GM21381 (cell line): ENCODE measurements at regions not wholly inside any gene's neighbourhood (a gene's known extent, or its start where the extent isn't known, plus 50 kb on each side); places are given as distances from the start of the nearest gene placed in this dataset.

Experiments used
- ATAC-seq: cut with Tn5 transposase; IDR thresholded peaks from one replicate; pipeline ENCODE4 v1.9.1; 2021; ENCODE audit warnings: mild to moderate bottlenecking, moderate library complexity; ENCODE audit not compliant: unreplicated experiment

GRCh38 chr1:55848906-55849305 lies 633.7 kb upstream of the USP24 start:
- ATAC-seq, result no peak

GRCh38 chr1:55846051-55846450 lies 630.9 kb upstream of the USP24 start:
- no peak for ATAC-seq

GRCh38 chr1:55844322-55844721 lies 629.2 kb upstream of the USP24 start:
- ATAC-seq, result no peak

- no peak for ATAC-seq
These were observed 624.5 kb upstream of the USP24 start for GRCh38 chr1:55839626-55840025.

- ATAC-seq, result no peak
These were observed 624.1 kb upstream of the USP24 start for GRCh38 chr1:55839221-55839620.

- ATAC-seq, result no peak
These were observed 620.9 kb upstream of the USP24 start for GRCh38 chr1:55836086-55836485.

- ATAC-seq, result no peak
These were observed 618.4 kb upstream of the USP24 start for GRCh38 chr1:55833529-55834091.

- no peak for ATAC-seq
These were observed 616.6 kb upstream of the USP24 start for GRCh38 chr1:55831759-55832158.

GRCh38 chr1:55828044-55828443 lies 612.9 kb upstream of the USP24 start:
- ATAC-seq, result no peak

GRCh38 chr1:55827350-55827749 lies 612.2 kb upstream of the USP24 start:
- no peak for ATAC-seq

- no peak for ATAC-seq
These were observed 611.4 kb upstream of the USP24 start for GRCh38 chr1:55826381-55827080.

GRCh38 chr1:55825461-55825860 lies 610.3 kb upstream of the USP24 start:
- no peak for ATAC-seq

- ATAC-seq, result no peak
These were observed 609.1 kb upstream of the USP24 start for GRCh38 chr1:55824251-55824640.

GRCh38 chr1:55823541-55824250 lies 608.5 kb upstream of the USP24 start:
- no peak for ATAC-seq

- ATAC-seq, result no peak
These were observed 607.7 kb upstream of the USP24 start for GRCh38 chr1:55822891-55823290.

- no peak for ATAC-seq
These were observed 606.1 kb upstream of the USP24 start for GRCh38 chr1:55821234-55821633.

GRCh38 chr1:55820501-55820900 lies 605.3 kb upstream of the USP24 start:
- no peak for ATAC-seq

- no peak for ATAC-seq
These were observed 603.8 kb upstream of the USP24 start for GRCh38 chr1:55819011-55819410.

GRCh38 chr1:55816456-55817426 lies 601.6 kb upstream of the USP24 start:
- no peak for ATAC-seq

GRCh38 chr1:55815745-55816455 lies 600.7 kb upstream of the USP24 start:
- ATAC-seq, result no peak
